ENCODE measurements at regions not wholly inside any gene's neighbourhood (a gene's known extent, or its start where the extent isn't known, plus 50 kb on each side); places are given as distances from the start of the nearest gene placed in this dataset.

GRCh38 chr14:77985211-77985615 is 185.0 kb upstream of the NRXN3 start:
- Histone ChIP-seq H3K4me1 (no peaks in the 10 kb centered on the region), H3K4me2 (no peak overlapping the region), H3K9me3 (no peaks in the 10 kb centered on the region), H3K27ac (no peak overlapping the region), H3K4me3 (no peak overlapping the region)
- DNase-seq (ENCODE audit: low read depth in 1 of 2, low spot score in 1 of 2) (no peak), FAIRE-seq (no peak), ATAC-seq (no peak)
- POLR2A ChIA-PET = no interaction called here
- TF ChIP-seq ZNF302 (CRISPR knock-in tag; IDR thresholded peaks at IDR 0.05) (no peak), HES2 (IDR thresholded peaks at IDR 0.05) (no peak), CBX8 (IDR thresholded peaks at IDR 0.05) (no peak)
- CTCF ChIA-PET = no interaction called here
- 67% methylated on average over 5 of the region's 5 CpGs for WGBS (ENCODE audit: missing lambda C conversion rate)

- Histone ChIP-seq H3K4me3 (no peak overlapping the region), H3K27ac (no peak overlapping the region), H3K4me2 (no peak overlapping the region), H3K4me1 (no peaks in the 10 kb centered on the region), H3K9me3 (no peaks in the 10 kb centered on the region)
- ChIA-PET POLR2A (no interaction called here), CTCF (no interaction called here)
- no peak for ATAC-seq
- TF ChIP-seq ELK1 (IDR thresholded peaks at IDR 0.05; ENCODE audit: low read depth, low read length) (no peak), TP53 (CRISPR knock-in tag; IDR thresholded peaks at IDR 0.05) (no peak), HMGXB4 (CRISPR knock-in tag; IDR thresholded peaks at IDR 0.05; ENCODE audit: borderline replicate concordance) (no peak), CBX8 (IDR thresholded peaks at IDR 0.05) (no peak), CHD4 (IDR thresholded peaks at IDR 0.05; ENCODE audit: borderline replicate concordance) (no peak), EP300 (IDR thresholded peaks at IDR 0.05) (no peak), CEBPB (IDR thresholded peaks at IDR 0.05) (no peak)
- FAIRE-seq = no peak
- 59% methylated on average over 1 of the region's 1 CpG for WGBS (ENCODE audit: missing lambda C conversion rate)
- DNase-seq (ENCODE audit: low read depth in 1 of 2, low spot score in 1 of 2) = no peak
Measured at GRCh38 chr14:77986773-77987172, 183.4 kb upstream of the NRXN3 start.

- Histone ChIP-seq H3K4me1 (no peaks in the 10 kb centered on the region), H3K4me3 (no peak overlapping the region), H3K9me3 (no peaks in the 10 kb centered on the region), H3K27ac (no peak overlapping the region), H3K4me2 (no peak overlapping the region)
- ChIA-PET POLR2A (no interaction called here), CTCF (interaction anchor here (0.6 kb wide), 1 partner anchor 539 kb away, joined by 3 read pairs; no protein-coding TSS in a partner anchor)
- ATAC-seq (no peak), DNase-seq (ENCODE audit: low read depth in 1 of 2, low spot score in 1 of 2) (no peak), FAIRE-seq (no peak)
- WGBS (ENCODE audit: missing lambda C conversion rate) = 38% methylated on average over 7 of the region's 7 CpGs
- no peak for TF ChIP-seq ATOH8 (CRISPR knock-in tag; IDR thresholded peaks at IDR 0.05; ENCODE audit: low read depth)
- TF ChIP-seq MAX (IDR thresholded peaks at IDR 0.05) = no peak
- TF ChIP-seq HES2 (IDR thresholded peaks at IDR 0.05) = no peak
- no peak for TF ChIP-seq NR3C1 (IDR thresholded peaks at IDR 0.05)
- TF ChIP-seq HOXA7 (CRISPR knock-in tag; IDR thresholded peaks at IDR 0.05) = no peak
- TF ChIP-seq MAZ (IDR thresholded peaks at IDR 0.05; ENCODE audit: borderline replicate concordance, low read depth, low read length) = no peak
- no peak for TF ChIP-seq SREBF2 (IDR thresholded peaks at IDR 0.05)
- no peak for TF ChIP-seq ZSCAN20 (CRISPR knock-in tag; IDR thresholded peaks at IDR 0.05)
- TF ChIP-seq EHMT2 (IDR thresholded peaks at IDR 0.05; ENCODE audit: low read depth) = no peak
- TF ChIP-seq USF2 (IDR thresholded peaks at IDR 0.05) = no peak
- no peak for TF ChIP-seq ZNF302 (CRISPR knock-in tag; IDR thresholded peaks at IDR 0.05)
- no peak for TF ChIP-seq PHF8 (IDR thresholded peaks at IDR 0.05; ENCODE audit: borderline replicate concordance, low read depth)
- TF ChIP-seq RAD21 (conservative IDR thresholded peaks at IDR 0.05 in 1 of 2, IDR thresholded peaks at IDR 0.05 in 1 of 2) = no peak
- no peak for TF ChIP-seq HOXB5 (CRISPR knock-in tag; IDR thresholded peaks at IDR 0.05)
- no peak for TF ChIP-seq FOXS1 (CRISPR knock-in tag; IDR thresholded peaks at IDR 0.05)
- TF ChIP-seq EP300 (IDR thresholded peaks at IDR 0.05) = no peak
- TF ChIP-seq REST (IDR thresholded peaks at IDR 0.05) = no peak
Measured at GRCh38 chr14:77988096-77988870, 181.9 kb upstream of the NRXN3 start.

Measured in A549 (cell line).